ENCODE measurements at regions not wholly inside any gene's neighbourhood (a gene's known extent, or its start where the extent isn't known, plus 50 kb on each side); places are given as distances from the start of the nearest gene placed in this dataset.

GRCh38 chr16:5971924-5972323 is 874.3 kb upstream of the EEF2KMT start:
- TF ChIP-seq CTCF (IDR thresholded peaks at IDR 0.05 in 4 of 5, conservative IDR thresholded peaks at IDR 0.05 in 1 of 5) (no peak), POLR2A (IDR thresholded peaks at IDR 0.05) (no peak)
